SK-N-SH (cell line): ENCODE measurements at regions not wholly inside any gene's neighbourhood (a gene's known extent, or its start where the extent isn't known, plus 50 kb on each side); places are given as distances from the start of the nearest gene placed in this dataset.

Experiments used
- CTCF ChIA-PET: fragments of 300-600, 350-600 bp; formaldehyde crosslinking; extraction: SDS; loops from one replicate; lab custom pipeline; 2021; lab: Yijun Ruan, JAX
- POLR2A ChIA-PET: fragments of 350-600 bp; sonication (Branson Sonifier 250); formaldehyde crosslinking; extraction: SDS; loops from one replicate; lab custom pipeline; 2020; ENCODE audit warnings: antibody characterized with exemption, inconsistent platforms; lab: Yijun Ruan, JAX
- DNase-seq: peaks from one replicate; pipeline ENCODE4 v3.0.0; 2012
- H2AFZ ChIP-seq: fragments of 200-600 bp; sonication (generic); 2 replicates; pipeline ENCODE4 v1.8.1; 2016; ENCODE audit warnings: antibody characterized with exemption, mild to moderate bottlenecking, low read depth
- H3F3A ChIP-seq: fragments of 200-600 bp; sonication (generic); replicated peaks from 2 replicates; pipeline ENCODE3; 2016; ENCODE audit warnings: antibody characterized with exemption, mild to moderate bottlenecking; ENCODE audit not compliant: insufficient read depth
- H3K27ac ChIP-seq, 2 experiments: fragments of 200-500 bp in 1 of 2; fragments of 200-600 bp in 1 of 2; sonication (Bioruptor generic) in 1 of 2; sonication (generic), shearing (Covaris generic) in 1 of 2; 2 replicates each; pipeline versions ENCODE4 v1.5.1 to v1.6.1; 2014 to 2016; ENCODE audit warnings: low read depth in 2 of 2, inconsistent platforms in 1 of 2, low read length in 1 of 2, mild to moderate bottlenecking in 1 of 2, mixed read lengths in 1 of 2
- H3K27me3 ChIP-seq: fragments of 200-600 bp; sonication (generic), shearing (Covaris generic); 2 replicates; pipeline ENCODE4 v1.6.1; 2016; ENCODE audit warnings: mixed run types; ENCODE audit not compliant: insufficient read depth
- H3K36me3 ChIP-seq, 2 experiments: fragments of 200-500 bp in 1 of 2; fragments of 200-600 bp in 1 of 2; sonication (Bioruptor generic) in 1 of 2; sonication (generic) in 1 of 2; replicated peaks in 1 of 2; 2 replicates each; pipeline versions ENCODE3 to v1.5.1; 2014 to 2016; ENCODE audit warnings: low read length in 1 of 2, mild to moderate bottlenecking in 1 of 2; ENCODE audit not compliant: insufficient read depth in 2 of 2, control insufficient read depth in 1 of 2
- H3K4me1 ChIP-seq, 2 experiments: fragments of 200-500 bp in 1 of 2; fragments of 200-600 bp in 1 of 2; sonication (Bioruptor generic) in 1 of 2; sonication (generic), shearing (Covaris generic) in 1 of 2; 2 replicates each; pipeline versions ENCODE4 v1.5.1 to v1.6.1; 2014 to 2016; ENCODE audit warnings: low read depth in 1 of 2, low read length in 1 of 2, mixed run types in 1 of 2; ENCODE audit not compliant: insufficient read depth in 2 of 2, control insufficient read depth in 1 of 2
- H3K4me2 ChIP-seq: fragments of 200-600 bp; sonication (generic), shearing (Covaris generic); 2 replicates; pipeline ENCODE4 v1.6.1; 2017; ENCODE audit warnings: mixed run types
- H3K4me3 ChIP-seq, 2 experiments: fragments of 200-500 bp in 1 of 2; fragments of 200-600 bp in 1 of 2; sonication (Bioruptor generic) in 1 of 2; sonication (generic), shearing (Covaris generic) in 1 of 2; 2 replicates each; pipeline versions ENCODE4 v1.5.1 to v1.8.1; 2014 to 2016; ENCODE audit warnings: low read depth in 2 of 2, inconsistent platforms in 1 of 2, low read length in 1 of 2, mild to moderate bottlenecking in 1 of 2, mixed read lengths in 1 of 2, moderate library complexity in 1 of 2
- H3K79me2 ChIP-seq: fragments of 200-600 bp; sonication (generic); 2 replicates; pipeline ENCODE4 v1.8.1; 2017; ENCODE audit warnings: mild to moderate bottlenecking; ENCODE audit not compliant: insufficient read depth
- H3K9ac ChIP-seq: fragments of 200-600 bp; sonication (generic); 2 replicates; pipeline ENCODE4 v1.6.1; 2017; ENCODE audit warnings: mixed run types
- H3K9me2 ChIP-seq: fragments of 200-600 bp; sonication (generic); 2 replicates; pipeline ENCODE4 v1.6.1; 2017; ENCODE audit warnings: mixed run types
- H3K9me3 ChIP-seq: fragments of 200-600 bp; sonication (generic); 2 replicates; pipeline ENCODE4 v1.6.1; 2017; ENCODE audit warnings: mixed run types, mild to moderate bottlenecking, moderate library complexity
- H4K20me1 ChIP-seq: fragments of 200-600 bp; sonication (generic); 2 replicates; pipeline ENCODE4 v1.6.1; 2017; ENCODE audit warnings: mild to moderate bottlenecking, mixed run types; ENCODE audit not compliant: insufficient read depth
- FOXM1 ChIP-seq: IDR thresholded peaks from 2 replicates; pipeline ENCODE4 v1.4.0; 2012; ENCODE audit warnings: low read depth, mild to moderate bottlenecking
- JUND ChIP-seq: IDR thresholded peaks from 2 replicates; pipeline ENCODE4 v1.4.0; 2012
- MXI1 ChIP-seq: IDR thresholded peaks from 2 replicates; pipeline ENCODE4 v1.6.1; 2012; ENCODE audit warnings: mild to moderate bottlenecking, low read depth, low read length, improper control_type of control experiment
- PBX3 ChIP-seq: IDR thresholded peaks from 2 replicates; pipeline ENCODE4; 2012
- RAD21 ChIP-seq: IDR thresholded peaks from 2 replicates; pipeline ENCODE4 v1.6.1; 2012; ENCODE audit warnings: mild to moderate bottlenecking, low read length
- TCF12 ChIP-seq: IDR thresholded peaks from 2 replicates; pipeline ENCODE4 v1.4.0; 2012
- TEAD4 ChIP-seq: IDR thresholded peaks from 2 replicates; pipeline ENCODE4 v1.4.0; 2012; ENCODE audit warnings: mild to moderate bottlenecking, borderline replicate concordance; ENCODE audit not compliant: insufficient read depth
- USF1 ChIP-seq: IDR thresholded peaks from 2 replicates; pipeline ENCODE4 v1.4.0; 2012; ENCODE audit warnings: low read depth, borderline replicate concordance
- USF2 ChIP-seq: fragments of 150-350 bp; IDR thresholded peaks from 2 replicates; pipeline ENCODE4 v1.6.1; 2017; ENCODE audit warnings: antibody characterized with exemption, low read length, low read depth, borderline replicate concordance
- YY1 ChIP-seq: IDR thresholded peaks from 2 replicates; pipeline ENCODE4 v1.4.0; 2012; ENCODE audit warnings: low read depth, mild to moderate bottlenecking
- WGBS: methylation state at CpG from one replicate; pipeline ENCODE4 v1.1.6; 2017; ENCODE audit warnings: low lambda C conversion rate; 5-methylcytosine and 5-hydroxymethylcytosine counted together
- TF ChIP-seq, protein P1 (sequence below): fragments of 200-600 bp; sonication (generic); IDR thresholded peaks from 2 replicates; pipeline ENCODE4 v1.6.1; 2017; ENCODE audit warnings: antibody characterized with exemption, mild to moderate bottlenecking, moderate library complexity

DNA sequence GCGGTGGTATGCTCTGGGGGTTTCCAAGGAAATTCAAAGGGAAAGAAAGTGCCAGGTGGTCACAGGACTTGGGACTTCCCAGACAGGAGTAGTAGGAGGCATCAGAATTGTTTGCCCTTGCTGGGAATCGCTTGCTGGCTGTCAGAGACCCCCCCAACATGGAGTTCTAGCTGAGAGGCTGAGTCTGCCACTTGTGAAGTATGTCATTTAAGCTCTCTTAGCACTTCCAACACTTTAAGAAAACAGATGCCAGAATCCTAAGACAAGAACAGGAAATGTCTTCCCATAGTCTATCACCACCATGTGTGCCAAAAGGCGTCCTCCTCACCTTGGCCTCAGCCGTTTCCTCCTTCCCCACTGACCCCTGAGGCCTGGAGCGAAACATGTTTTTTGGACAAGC lies 193.8 kb upstream of the IRX3 start:
- Histone ChIP-seq H3K27me3 (no peaks in the 10 kb centered on the region), H3K79me2 (no peaks in the 10 kb centered on the region), H3K36me3 (no peaks in the 10 kb centered on the region), H2AFZ (no peak overlapping the region), H3F3A (no peaks in the 10 kb centered on the region), H3K4me1 (peaks cover 0 to 26% of the 10 kb centered on the region in 2 experiments; a peak in 2 of 4 replicates), H3K4me2 (no peak overlapping the region), H3K4me3 (no peak overlapping the region), H3K9me3 (no peaks in the 10 kb centered on the region), H3K9me2 (no peaks in the 10 kb centered on the region), H3K9ac (no peak overlapping the region), H4K20me1 (no peaks in the 10 kb centered on the region), H3K27ac (no peak overlapping the region)
- DNase-seq: no peak
- 57% methylated on average over 5 of the region's 5 CpGs for WGBS
- ChIA-PET POLR2A (no interaction called here), CTCF (no interaction called here)
- TF ChIP-seq RAD21 (no peak), USF1 (no peak), MXI1 (no peak)
- TF ChIP-seq, protein P1, sequence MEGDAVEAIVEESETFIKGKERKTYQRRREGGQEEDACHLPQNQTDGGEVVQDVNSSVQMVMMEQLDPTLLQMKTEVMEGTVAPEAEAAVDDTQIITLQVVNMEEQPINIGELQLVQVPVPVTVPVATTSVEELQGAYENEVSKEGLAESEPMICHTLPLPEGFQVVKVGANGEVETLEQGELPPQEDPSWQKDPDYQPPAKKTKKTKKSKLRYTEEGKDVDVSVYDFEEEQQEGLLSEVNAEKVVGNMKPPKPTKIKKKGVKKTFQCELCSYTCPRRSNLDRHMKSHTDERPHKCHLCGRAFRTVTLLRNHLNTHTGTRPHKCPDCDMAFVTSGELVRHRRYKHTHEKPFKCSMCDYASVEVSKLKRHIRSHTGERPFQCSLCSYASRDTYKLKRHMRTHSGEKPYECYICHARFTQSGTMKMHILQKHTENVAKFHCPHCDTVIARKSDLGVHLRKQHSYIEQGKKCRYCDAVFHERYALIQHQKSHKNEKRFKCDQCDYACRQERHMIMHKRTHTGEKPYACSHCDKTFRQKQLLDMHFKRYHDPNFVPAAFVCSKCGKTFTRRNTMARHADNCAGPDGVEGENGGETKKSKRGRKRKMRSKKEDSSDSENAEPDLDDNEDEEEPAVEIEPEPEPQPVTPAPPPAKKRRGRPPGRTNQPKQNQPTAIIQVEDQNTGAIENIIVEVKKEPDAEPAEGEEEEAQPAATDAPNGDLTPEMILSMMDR: no peak

- H4K20me1 ChIP-seq: no peaks in the 10 kb centered on the region
- CTCF ChIA-PET: interaction anchor here (1.5 kb wide), 1 partner anchor 14 kb away, joined by 4 read pairs; no protein-coding TSS in a partner anchor
- H3K4me1 ChIP-seq: peaks cover 0 to 29% of the 10 kb centered on the region in 2 experiments; a peak in 2 of 4 replicates
- no peak overlapping the region for H2AFZ ChIP-seq
- H3K4me3 ChIP-seq: no peak overlapping the region
- no peak overlapping the region for H3K27ac ChIP-seq
- no peak overlapping the region for H3K9ac ChIP-seq
- H3F3A ChIP-seq: no peaks in the 10 kb centered on the region
- no peak for TF ChIP-seq TCF12
- TF ChIP-seq TEAD4: no peak
- no peak for TF ChIP-seq USF2
- TF ChIP-seq USF1: no peak
- no peak for TF ChIP-seq FOXM1
- no peak for TF ChIP-seq PBX3
- TF ChIP-seq YY1: no peak
- TF ChIP-seq JUND: no peak
- WGBS: 15% methylated on average over 1 of the region's 1 CpG
- DNase-seq: no peak
- POLR2A ChIA-PET: no interaction called here
- no peaks in the 10 kb centered on the region for H3K79me2 ChIP-seq
- no peaks in the 10 kb centered on the region for H3K36me3 ChIP-seq
- H3K4me2 ChIP-seq: no peak overlapping the region
- H3K9me2 ChIP-seq: no peaks in the 10 kb centered on the region
- H3K9me3 ChIP-seq: no peaks in the 10 kb centered on the region
- no peaks in the 10 kb centered on the region for H3K27me3 ChIP-seq
Measured at GRCh38 chr16:54479546-54479945, 193.0 kb upstream of the IRX3 start.
